ENCODE measurements at regions not wholly inside any gene's neighbourhood (a gene's known extent, or its start where the extent isn't known, plus 50 kb on each side); places are given as distances from the start of the nearest gene placed in this dataset.
A peak's percentile ranks its signal among the peaks of the same experiment; 100 is the strongest.

DNA sequence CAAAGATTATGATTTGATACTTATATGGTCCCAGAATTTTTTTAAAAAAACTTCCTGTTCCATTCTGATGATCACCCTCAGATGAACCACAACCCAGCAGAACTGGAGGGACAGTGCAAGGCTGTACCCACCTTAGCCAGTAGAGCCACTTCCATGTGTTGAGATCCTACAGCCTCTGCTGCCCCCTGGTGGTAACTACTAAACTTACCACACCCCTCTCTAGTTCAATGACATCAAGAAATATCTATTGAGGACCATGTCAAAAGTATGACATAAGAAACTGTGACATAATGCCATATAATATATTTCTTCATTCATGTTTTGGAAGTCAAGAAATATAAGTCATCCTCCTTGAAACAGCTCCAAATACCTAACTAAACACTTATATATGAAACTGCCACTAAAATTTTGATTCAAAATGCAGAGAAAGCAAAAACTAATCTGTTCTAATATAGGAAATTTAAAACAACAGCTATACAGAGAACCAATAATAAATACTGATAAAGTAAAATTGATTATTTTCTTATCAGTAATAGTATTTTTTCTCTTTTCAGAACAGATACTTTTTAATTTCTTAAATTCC lies 412.6 kb downstream of the KCTD12 start:
- TF ChIP-seq, protein P1, sequence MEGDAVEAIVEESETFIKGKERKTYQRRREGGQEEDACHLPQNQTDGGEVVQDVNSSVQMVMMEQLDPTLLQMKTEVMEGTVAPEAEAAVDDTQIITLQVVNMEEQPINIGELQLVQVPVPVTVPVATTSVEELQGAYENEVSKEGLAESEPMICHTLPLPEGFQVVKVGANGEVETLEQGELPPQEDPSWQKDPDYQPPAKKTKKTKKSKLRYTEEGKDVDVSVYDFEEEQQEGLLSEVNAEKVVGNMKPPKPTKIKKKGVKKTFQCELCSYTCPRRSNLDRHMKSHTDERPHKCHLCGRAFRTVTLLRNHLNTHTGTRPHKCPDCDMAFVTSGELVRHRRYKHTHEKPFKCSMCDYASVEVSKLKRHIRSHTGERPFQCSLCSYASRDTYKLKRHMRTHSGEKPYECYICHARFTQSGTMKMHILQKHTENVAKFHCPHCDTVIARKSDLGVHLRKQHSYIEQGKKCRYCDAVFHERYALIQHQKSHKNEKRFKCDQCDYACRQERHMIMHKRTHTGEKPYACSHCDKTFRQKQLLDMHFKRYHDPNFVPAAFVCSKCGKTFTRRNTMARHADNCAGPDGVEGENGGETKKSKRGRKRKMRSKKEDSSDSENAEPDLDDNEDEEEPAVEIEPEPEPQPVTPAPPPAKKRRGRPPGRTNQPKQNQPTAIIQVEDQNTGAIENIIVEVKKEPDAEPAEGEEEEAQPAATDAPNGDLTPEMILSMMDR (conservative IDR thresholded peaks at IDR 0.05; ENCODE audit: low read length), result peak; percentile 92
- no peak overlapping the region for H3K4me3 ChIP-seq (ENCODE audit: low read length)
- peak; percentile 76 for DNase-seq (ENCODE audit: low read depth)

DNA sequence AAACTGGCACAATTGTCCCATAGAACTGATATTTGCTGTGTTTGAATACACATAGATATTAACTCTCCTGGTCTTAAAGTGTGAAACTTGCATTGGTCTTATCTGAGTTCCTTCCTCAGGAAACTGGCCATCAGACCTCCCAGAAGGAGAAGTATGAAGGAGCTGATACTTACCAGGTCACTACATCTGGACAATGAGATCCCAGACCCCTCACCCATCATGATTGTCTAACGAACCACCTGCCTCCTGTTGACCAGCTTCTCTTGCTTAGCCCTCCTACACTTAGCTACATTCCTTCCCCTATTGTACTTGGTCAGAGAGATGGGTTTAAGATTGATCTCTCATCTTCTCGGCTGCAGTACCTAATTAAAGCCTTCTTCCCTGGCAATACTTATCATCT lies 413.3 kb downstream of the KCTD12 start:
- no peak overlapping the region for H3K4me3 ChIP-seq (ENCODE audit: low read length)
- no peak for DNase-seq (ENCODE audit: low read depth)
- TF ChIP-seq, protein P1 (conservative IDR thresholded peaks at IDR 0.05; ENCODE audit: low read length), result no peak

DNA sequence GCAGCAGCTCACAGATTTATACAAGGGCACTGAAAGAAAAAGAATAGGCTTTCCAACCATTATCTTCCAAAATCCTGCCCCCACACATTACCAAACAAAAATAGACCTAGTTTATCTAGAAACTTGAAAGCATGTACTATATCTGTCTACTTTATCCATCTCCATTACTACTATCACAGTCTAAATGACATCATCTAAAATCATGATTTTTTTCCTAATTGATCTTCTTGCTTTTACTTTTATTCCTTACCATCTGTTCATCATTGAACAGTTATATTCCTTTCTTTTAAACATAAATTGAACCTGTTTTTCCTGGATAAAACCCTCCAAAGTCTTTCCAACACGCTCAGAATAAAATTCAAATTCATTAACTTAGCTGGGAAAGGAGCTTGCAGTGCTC lies 414.7 kb downstream of the KCTD12 start:
- no peak for DNase-seq (ENCODE audit: low read depth)
- TF ChIP-seq, protein P1 (conservative IDR thresholded peaks at IDR 0.05; ENCODE audit: low read length), result no peak
- H3K4me3 ChIP-seq (ENCODE audit: low read length), result no peak overlapping the region

DNA sequence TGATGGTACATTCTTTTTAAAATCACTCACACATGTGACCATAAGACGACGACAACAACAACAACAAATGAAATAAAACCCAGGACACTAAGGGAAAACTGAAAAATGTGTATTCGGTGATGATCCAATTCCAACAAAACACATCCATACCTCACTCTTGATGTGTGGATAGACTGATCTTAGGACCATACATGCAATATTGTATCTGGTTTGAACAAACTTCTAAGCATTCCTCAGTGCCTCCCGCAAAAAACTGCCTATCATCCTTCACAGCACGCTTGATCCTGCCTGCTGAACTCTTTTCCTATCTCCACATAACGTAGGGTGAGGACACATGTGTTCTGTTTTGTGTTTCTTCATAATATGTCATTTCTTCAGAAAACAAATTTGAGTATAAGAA lies 415.2 kb downstream of the KCTD12 start:
- TF ChIP-seq, protein P1 (conservative IDR thresholded peaks at IDR 0.05; ENCODE audit: low read length), result no peak

GRCh38 chr13:76466043-76466442 lies 420.2 kb downstream of the KCTD12 start:
- H3K4me3 ChIP-seq (ENCODE audit: low read length), result no peak overlapping the region
- TF ChIP-seq, protein P1 (conservative IDR thresholded peaks at IDR 0.05; ENCODE audit: low read length), result no peak
- DNase-seq (ENCODE audit: low read depth), result no peak

More for the DNA sequence above, 415.2 kb downstream of the KCTD12 start:
- no peak overlapping the region for H3K4me3 ChIP-seq (ENCODE audit: low read length)
- no peak for DNase-seq (ENCODE audit: low read depth)

DNA sequence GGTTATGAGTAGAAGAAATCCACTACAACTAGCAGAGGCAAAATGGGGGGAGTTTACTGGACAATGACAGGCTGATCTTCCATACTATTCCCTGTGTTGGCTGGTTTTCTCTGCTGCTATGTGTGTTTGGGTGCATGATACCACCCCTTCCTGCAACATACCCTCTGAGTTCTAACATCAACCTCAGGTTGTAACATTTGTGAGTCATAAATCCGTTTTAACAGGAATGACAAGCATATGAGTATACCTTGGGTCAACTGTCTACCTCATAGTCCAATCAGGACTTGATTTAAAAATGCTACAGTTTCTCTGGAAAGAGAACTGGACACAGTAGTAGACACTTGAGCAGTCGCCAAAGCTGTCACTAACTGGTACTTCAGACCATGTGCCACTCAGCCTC lies 422.9 kb downstream of the KCTD12 start:
- no peak for DNase-seq (ENCODE audit: low read depth)

DNA sequence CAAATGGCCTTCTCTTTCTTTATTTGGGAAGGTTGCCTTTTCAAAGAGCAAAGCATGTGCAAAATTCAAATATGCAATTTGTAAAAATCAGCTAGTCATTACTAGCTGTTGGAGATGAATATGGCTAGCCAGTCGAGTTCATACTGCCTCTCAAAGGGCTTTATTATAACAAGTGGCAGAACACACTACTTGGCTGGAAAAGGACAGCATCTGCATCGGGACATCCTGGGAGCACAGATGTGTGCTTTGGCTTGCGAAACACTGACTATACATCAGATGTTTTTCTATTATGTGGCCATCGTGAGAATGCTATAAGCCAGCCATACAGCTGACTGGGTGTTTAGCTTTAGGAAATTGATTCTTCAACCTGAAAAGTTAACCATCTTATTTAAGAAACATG lies 424.2 kb downstream of the KCTD12 start:
- DNase-seq (ENCODE audit: low read depth), result no peak
- TF ChIP-seq, protein P1 (conservative IDR thresholded peaks at IDR 0.05; ENCODE audit: low read length), result no peak
- H3K4me3 ChIP-seq (ENCODE audit: low read length), result no peak overlapping the region

More for the DNA sequence above, 422.9 kb downstream of the KCTD12 start:
- no peak overlapping the region for H3K4me3 ChIP-seq (ENCODE audit: low read length)
- TF ChIP-seq, protein P1 (conservative IDR thresholded peaks at IDR 0.05; ENCODE audit: low read length), result no peak

All from AG10803 (cell line).